ENCODE measurements at regions not wholly inside any gene's neighbourhood (a gene's known extent, or its start where the extent isn't known, plus 50 kb on each side); places are given as distances from the start of the nearest gene placed in this dataset.

DNA sequence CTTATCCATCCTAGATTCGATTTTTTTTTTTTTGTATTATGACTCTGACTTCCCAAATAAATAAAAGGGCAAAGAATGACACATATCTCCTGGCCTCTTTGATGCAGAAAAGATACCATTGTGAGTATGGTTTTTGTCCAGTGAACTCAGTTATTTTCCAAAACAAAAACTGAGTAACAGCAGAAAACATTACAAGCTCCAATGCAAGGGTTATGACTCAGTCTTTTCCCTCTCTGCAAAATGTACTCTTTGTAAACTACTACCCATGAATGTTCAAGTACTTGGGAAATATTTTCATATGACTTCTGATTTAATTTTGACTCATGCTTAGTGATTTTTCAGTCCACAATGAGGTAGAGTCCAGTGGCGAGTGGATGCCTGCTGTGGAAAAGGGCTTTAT lies 355.3 kb downstream of the RNF144B start:
- TF ChIP-seq FOXJ3 (CRISPR knock-in tag; IDR thresholded peaks at IDR 0.05): no peak
- no peak for TF ChIP-seq SIN3A (IDR thresholded peaks at IDR 0.05; ENCODE audit: borderline replicate concordance, low read depth, low read length)
- TF ChIP-seq, protein P1, sequence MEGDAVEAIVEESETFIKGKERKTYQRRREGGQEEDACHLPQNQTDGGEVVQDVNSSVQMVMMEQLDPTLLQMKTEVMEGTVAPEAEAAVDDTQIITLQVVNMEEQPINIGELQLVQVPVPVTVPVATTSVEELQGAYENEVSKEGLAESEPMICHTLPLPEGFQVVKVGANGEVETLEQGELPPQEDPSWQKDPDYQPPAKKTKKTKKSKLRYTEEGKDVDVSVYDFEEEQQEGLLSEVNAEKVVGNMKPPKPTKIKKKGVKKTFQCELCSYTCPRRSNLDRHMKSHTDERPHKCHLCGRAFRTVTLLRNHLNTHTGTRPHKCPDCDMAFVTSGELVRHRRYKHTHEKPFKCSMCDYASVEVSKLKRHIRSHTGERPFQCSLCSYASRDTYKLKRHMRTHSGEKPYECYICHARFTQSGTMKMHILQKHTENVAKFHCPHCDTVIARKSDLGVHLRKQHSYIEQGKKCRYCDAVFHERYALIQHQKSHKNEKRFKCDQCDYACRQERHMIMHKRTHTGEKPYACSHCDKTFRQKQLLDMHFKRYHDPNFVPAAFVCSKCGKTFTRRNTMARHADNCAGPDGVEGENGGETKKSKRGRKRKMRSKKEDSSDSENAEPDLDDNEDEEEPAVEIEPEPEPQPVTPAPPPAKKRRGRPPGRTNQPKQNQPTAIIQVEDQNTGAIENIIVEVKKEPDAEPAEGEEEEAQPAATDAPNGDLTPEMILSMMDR (IDR thresholded peaks at IDR 0.05): no peak
- TF ChIP-seq YY1 (IDR thresholded peaks at IDR 0.05; ENCODE audit: low read depth): no peak
